NCI-H774 (cell line): ENCODE measurements at regions not wholly inside any gene's neighbourhood (a gene's known extent, or its start where the extent isn't known, plus 50 kb on each side); places are given as distances from the start of the nearest gene placed in this dataset.
"Not testable (repeated sequence)": the region's sequence is repeated elsewhere in the genome, so short reads cannot be mapped to it uniquely, and the experiment has no call there.

Source experiments
- DNase-seq: peaks from one replicate; lab custom pipeline; 2025; lab: John Stamatoyannopoulos, UW

DNA sequence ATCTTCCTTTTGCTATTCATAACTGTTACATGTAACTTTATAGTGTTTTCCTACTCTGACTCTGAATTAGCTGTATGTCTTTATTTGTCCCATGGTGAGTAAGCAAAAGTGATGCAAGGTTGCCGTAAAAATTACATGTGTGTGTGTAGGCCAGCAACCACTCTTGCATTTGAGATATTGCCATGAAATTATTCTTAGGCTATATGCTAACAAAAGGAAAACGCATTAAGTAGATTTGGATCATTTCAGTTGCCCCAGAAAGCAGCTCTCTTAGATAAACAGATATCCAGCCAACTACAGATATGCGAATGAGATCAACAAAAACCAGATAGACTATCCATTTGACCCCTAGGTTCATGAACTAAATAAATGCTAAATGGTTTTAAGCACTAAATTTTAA, 73.6 kb downstream of the CYLC2 start:
- no peak for DNase-seq

DNA sequence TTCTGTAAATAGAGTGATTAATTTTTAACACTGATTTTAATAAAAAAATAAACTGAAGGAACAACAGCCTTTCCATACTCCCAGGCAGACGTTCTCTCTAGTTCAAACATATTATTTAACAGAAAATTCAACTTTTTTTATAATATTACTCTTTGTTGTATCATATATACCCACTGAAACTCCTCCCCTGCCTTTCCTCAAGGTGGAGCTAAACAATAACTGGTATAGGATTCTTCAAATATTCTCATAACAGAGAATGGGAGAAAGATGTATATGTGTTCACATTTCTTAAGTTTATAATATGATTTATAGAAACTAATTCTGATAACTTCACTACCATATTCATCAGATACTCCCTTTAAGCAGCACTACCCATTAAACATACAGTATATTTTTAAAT, 83.4 kb downstream of the CYLC2 start:
- no peak for DNase-seq

DNA sequence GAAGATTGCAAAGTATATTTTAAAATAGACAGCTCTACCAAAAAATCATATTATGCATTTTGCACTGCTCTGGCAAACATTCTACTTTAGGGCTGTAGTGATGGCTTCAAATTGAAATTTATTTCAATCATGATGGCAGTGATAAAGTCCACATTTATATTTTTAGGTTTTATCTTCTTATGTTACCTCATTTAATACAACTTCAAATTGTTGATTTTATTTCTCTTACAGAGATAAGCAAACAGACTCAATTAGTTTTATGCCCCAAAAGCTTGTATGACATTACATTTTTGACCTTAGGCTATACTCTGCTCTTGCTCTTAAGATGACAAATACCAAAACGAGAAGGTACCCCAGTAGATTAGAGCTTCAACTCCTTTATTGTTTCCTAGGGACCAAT, 87.4 kb downstream of the CYLC2 start:
- DNase-seq, result no peak

DNA sequence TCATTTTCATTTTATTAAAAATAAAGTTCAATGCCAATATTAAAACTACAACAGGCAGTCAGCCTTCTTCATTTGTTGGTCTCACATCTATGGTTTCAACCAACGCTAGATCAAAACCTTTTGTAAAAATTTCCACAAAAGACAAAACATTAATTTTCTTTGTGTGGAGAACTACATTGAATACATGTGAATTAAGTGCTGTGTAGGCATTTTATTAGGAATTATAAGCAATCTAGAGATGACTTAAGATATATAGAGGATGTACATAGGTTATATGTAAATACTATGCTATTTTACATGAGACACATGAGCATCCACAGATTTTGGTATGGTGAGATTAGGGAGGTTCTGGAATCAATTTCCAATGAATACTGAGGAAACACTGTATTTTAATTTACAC, 94.2 kb downstream of the CYLC2 start:
- DNase-seq, result no peak

DNA sequence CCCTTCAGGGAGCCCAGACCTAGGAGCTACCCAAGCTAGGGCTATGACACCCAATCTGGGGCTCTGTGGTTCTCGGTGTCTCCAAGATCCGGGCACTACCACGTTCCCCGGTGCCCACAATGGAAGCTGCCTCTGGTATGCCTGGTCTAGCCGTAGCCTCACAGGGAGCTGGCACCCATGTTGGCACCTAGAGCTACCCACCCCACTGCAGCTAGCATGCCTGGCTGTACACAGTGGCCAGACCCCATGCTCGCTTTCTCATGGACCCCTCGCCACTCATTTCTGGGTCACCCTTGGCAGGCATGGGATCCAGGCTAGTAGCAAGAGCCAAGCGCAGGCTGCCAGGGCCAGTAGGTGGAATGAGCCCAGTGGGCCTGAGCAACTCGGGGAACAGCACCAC, 109.0 kb downstream of the CYLC2 start:
- no peak for DNase-seq

DNA sequence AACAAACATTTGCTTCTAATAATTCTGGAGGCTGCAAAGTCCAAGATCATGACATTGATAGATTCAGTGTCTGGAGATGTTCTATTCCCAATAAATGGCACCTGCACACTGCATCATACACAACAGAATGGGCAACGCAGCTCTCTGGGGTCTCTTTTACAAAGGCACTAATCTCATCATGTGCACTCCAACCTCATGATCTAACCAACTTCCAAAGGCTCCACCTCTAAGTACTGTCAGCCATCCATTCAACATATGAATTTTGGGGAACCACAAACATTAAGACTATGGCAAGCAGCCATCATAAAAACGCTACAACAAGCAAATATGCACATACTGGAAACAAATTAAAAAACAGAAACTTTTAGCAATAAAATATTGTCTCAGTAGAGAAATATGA, 121.1 kb downstream of the CYLC2 start:
- no peak for DNase-seq

DNA sequence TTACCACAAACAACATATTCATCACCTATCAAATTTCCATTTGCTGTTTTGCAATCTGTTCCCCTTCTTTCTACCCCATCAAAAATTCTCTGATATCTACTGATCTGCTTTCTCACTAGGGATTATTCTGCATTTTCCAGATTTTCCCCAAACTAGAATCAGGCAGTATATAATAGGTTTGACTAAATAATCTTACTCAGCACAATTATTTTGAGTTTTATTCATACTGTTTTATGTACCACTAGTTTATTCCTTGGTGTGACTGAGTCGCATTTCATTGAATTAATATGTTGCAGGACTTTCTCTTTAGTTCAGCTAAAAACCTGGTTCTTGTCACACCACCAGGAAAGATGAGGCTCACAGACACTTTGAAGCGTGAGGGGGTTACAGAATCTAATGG, 131.4 kb downstream of the CYLC2 start:
- no peak for DNase-seq

DNA sequence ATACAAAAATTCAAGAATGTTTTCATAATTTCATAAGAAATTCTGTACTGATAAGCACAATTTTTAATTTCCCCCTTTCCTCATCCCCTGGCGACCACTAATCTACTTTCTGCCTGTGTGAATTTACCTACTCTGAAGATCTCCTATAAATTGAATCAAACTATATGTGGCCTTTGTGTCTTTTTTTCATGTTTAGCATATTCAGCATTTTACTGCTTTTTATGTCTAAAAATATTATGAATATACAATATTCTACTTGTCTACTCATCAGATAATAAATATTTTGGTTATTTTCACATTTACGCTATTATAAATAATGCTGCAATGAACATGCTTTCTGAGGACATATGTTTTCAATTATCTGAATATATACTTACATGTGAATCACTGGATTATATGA, 144.8 kb downstream of the CYLC2 start:
- no peak for DNase-seq

DNA sequence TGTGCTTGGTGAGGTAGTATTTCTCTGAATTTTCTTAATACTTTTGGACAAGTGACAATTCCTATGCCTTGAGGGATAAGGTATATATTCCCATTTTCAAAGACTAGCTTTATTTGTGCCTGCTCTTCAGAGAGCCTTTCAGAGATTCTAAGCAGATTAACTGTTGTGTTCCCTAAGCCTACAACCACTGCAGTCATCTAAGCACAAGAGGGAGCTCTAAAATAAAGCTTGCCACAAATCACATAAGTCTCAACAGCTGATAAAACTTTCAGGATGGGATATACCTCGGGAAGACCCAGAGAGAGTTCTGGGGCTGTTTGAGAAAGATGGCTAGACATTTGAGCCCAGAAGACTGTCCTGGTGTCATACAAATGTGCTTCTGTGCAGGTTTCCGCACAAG, 157.3 kb downstream of the CYLC2 start:
- DNase-seq, result no peak

DNA sequence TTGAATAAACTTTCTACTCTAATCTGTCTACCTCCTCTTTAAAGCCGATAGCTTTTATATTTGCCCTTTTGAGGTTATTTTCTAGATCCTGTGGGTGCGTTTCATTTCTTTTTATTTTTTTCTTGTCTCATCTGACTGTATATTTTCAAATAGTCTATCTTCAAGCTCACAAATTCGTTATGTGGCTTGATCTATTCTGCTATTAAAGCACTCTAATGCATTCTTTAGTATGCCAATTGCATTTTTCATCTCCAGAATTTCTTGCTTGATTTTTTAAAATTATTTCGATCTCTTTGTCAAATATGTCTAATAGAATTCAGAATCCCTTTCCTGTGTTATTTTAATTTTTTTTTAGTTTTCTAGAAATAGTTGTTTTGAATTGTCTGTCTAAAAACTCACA, 172.4 kb downstream of the CYLC2 start:
- DNase-seq, result no peak

DNA sequence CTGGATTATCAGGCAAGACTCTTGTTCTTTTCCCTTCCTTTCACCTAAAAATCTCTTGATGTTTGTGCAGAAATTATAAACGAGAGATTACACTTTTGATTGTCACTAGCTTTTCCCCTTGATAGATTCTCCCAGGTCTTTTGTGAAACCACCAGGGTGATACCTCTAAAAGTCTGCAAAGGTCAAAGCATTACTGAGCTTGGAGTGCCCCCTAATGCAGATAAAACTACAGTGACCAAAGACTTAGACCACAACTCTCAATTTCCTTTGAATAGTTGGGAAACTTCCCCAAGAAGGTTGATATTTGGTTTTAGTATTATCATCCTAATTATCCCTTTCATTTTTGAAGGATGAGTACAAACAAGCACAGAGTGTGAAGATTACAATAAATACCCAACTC, 173.1 kb downstream of the CYLC2 start:
- no peak for DNase-seq

DNA sequence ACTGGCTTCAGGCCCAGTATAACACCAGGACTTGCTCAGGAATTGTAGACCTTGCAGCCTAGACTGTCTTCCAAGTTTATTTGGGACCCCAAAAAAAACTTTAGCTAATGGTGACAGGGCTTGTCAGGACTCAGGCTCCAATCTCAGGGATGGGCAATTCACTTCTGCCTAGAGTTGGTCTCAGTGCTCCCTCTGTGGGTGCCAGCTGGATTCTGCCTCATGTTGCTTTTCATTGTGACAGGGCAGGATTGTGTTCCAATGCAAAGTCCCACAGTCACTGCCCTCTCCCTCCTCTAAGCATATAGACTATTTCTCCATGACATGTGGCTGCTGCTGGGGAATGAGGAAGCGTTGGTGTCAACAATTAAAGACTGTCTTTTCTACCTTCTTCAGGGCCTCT, 174.7 kb downstream of the CYLC2 start:
- no peak for DNase-seq

DNA sequence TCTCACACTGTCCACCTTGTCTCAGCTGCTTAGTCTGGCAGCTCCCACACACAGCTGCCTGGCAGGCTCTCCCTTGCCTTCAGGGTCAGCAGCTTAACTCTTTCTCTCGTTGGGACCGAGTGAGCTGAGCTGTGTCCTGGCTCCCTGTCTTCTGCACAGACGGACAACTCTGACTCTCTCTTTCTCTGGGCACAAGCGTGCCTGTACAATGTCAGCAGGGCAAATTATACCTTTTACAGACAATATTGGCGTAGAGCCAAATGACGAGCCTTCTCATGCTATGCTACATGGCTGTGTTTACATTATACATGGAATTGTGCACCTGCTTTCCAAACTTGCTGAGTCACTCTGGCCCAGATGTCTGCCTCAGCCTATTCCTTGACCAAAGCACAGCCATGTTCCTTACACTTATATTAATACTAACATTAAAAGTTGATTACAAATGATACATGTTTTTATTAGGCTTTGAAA, 188.6 kb downstream of the CYLC2 start:
- DNase-seq, result peak; percentile 81

DNA sequence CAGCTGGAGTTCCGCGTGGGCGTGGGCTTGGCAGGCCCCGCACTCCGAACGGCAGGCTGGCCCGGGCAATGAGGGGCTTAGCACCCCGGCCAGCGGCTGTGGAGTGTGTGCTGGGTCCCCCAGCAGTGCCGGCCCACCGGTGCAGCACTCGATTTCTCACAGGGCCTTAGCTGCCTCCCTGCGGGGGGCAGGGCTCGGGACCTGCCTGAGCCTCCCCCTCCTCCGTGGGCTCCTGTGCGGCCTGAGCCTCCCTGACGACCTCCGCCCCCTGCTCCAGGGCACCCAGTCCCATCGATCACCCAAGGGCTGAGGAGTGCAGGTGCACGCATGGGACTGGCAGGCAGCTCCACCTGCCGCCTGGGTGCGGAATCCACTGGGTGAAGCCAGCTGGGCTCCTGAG, 191.8 kb downstream of the CYLC2 start:
- no peak for DNase-seq

DNA sequence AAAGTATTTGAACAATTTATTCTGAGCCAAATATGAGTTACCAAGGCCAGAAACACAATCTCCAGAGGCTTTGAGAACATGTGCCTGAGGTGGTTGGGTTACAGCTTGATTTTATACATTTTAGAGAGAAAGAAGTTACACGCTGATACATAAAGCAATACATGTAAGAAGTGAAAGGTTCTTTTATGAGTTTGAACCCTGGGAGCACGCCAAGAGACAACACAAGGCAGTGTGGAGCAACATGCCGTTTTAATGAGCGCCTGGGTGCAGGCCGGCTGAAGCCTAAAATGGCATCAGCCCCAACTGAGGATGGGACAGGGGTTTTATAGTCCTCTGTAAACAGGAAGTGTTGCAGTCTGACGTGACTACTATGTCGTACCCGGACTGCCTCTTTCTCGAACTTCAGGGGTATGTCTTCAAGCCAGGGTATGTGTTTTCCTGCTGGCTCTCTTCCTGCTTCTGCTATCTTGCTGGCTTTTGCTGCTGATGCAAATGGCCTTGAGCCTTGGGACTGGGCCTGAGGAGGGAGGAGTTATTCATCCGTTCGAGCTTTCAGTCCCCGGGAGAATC, 193.7 kb downstream of the CYLC2 start:
- no peak for DNase-seq

DNA sequence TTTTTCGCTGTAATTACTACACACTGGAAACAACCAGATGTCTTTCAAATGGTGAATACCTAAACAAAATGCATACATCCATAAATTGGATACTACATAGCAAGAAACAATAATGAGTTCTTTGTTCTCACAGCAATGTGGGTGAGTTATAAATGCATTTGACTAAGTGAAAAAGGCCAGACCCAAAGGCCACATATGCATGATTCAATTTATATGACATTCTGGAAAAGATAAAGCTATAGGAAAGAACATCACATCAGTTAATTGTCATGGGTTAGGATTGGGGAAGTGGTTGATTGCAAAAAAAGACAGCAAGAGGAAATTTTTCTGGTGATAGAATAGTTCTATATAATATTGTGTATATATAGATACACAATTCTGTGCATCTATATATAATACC, 198.9 kb downstream of the CYLC2 start:
- DNase-seq, result no peak

DNA sequence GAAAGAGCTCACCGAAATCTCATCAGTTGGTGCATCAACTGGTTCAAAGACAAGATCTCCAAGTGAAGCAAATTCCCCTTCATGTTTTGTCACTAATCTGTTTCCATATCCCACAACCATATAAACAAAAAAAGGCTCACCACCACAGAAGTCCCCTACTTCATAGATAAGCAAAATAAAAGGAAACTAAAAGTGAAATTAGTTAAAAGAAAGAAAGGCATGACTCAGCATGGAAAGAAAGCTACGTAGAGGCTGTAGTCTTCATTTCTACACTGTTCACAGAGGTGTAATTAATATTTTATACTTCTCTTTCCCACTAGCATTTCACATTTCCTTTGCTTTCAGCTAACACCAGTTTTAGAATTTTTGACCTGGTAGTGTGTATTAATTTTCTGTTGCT, 208.0 kb downstream of the CYLC2 start:
- no peak for DNase-seq

DNA sequence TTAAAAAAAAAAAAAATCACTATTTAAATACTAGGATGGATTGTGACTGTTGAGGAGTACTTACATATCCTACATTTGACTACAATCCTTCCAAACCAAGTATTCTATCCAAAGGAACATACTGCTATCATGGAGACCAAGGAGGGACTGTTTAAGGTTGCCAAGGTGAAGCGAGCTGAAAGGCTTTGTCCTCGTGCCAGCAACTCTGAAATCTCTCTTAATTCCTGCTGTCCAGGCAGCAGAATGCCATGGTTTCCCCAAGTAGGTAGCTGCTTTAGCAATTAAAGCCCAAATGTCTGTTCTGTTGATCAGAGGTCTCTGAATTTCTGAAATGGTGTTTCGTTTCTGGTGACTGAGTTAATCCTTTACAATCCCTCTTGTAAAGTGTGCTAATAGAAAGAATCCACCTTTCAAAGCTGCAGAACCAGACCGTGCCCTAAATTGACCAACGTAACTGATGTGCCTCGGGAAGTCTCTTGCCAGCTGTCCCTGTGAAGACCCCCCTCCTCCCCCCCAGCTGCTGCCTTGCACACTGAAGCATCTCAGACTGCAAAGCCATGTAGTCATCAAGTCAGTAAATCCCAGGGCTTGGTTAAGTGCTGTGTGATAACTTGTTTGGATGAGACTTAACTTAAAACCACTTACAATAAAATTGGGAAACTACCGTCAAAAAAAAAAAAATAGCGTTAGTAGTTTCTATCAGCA, 210.9 kb downstream of the CYLC2 start:
- not testable (repeated sequence) for DNase-seq

DNA sequence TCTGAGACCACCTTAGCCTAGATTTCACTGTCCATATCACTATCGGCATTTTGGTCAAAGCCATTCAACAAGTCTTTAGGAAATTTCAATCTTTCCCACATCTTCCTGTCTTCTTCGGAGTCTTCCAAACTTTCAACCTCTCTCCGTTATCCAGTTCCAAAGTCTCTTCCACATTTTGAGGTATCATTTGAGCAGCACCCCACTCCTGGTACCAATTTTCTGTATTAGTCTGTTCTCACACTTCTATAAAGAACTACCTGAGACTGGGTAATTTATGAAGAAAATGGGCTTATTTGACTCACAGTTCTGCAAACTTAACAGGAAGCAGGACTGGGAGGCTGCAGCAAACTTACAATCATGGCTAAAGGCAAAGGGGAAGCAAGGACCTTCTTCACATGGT, 215.5 kb downstream of the CYLC2 start:
- no peak for DNase-seq

DNA sequence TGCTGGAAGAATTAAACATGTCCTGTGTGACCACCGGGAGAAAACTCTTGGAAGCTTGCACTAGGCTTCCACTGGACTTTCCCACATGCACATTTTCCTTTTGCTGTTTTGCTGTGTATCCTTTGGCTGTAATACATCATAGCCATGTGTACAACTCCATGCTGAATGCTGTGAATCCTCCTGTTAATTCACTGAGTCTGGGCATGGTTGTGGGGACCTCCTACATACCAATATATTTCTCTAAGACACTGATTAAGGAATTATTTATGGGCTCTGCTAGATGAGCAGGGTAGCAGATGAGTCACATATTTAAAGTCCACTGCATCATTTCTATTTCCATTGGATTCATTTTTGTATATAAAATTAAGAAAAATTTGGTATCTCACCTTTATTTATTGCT, 220.1 kb downstream of the CYLC2 start:
- no peak for DNase-seq

DNA sequence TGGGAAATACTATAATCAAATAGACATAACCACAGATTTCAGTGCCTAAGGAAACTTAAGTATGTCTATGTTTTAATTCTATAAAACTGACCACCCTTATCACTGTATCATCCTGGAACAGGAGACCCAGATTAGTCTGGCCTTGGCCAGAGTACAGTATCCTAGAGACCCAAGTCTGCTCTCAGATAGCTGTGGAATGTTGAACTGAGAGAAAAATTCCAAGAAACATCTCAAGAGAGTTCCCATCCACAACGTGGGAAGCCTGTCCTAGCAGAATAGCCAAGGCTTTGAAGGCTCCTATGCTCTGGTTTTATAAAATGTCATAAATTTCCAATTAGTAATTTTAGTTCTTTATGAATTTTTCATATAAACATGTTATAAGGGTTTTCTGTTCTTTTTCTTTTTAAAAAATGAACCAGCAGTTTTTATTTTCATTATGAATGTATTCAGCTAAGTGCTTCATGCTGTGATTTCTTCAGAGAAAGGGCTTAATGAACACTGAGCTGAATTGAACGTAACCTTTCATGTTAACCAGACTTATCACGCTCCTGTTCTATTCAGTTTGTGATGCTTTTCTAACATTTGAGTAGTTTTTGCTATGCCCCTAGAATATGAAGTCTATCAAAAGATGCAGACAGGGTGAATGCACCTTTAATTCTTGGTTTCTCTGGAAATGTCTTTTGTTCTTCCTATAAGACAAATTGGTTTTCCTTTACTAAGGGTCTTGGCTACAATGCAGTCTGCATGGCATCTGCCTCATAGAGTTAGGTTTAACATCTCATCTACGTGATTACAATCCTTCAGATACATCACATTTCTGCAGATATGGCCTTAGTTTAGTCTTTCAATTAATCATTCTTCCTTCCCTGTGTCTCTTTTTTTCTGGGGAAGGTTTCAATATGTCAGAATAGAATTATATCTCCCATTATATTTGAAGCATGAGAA, 230.8 kb downstream of the CYLC2 start:
- DNase-seq, result no peak

DNA sequence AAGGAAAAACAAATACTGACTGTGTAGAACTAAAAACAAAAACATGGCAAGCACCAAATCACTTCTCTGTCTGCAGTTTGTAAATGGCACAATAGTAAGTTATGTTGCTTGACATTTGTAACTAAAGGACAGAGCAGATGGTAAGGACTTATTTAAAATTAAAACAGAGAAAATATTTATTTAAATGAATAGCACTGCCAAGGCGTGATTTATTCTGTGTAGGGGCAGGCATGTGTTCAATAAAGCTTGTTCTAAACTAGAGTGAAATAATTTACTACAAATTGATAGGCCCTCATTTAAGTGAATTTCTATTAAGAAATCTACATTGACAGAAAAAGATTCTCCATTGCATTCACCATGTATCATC, 231.5 kb downstream of the CYLC2 start:
- no peak for DNase-seq

DNA sequence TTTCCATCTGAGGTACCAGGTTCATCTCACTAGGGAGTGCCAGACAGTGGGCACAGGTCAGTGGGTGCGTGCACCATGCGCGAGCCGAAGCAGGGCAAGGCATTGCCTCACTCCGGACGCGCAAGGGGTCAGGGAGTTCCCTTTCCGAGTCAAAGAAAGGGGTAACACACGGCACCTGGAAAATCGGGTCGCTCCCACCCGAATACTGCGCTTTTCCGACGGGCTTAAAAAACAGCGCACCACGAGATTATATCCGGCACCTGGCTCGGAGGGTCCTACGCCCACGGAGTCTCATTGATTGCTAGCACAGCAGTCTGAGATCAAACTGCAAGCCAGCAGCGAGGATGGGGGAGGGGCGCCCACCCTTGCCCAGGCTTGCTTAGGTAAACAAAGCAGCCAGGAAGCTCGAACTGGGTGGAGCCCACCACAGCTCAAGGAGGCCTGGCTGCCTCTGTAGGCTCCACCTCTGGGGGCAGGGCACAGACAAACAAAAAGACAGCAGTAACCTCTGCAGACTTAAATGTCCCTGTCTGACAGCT, 242.5 kb downstream of the CYLC2 start:
- not testable (repeated sequence) for DNase-seq
